Activated CD8-positive, alpha-beta memory T cell treated with anti-CD3 and anti-CD28 coated beads for 36 hours (primary cell): ENCODE measurements at regions not wholly inside any gene's neighbourhood (a gene's known extent, or its start where the extent isn't known, plus 50 kb on each side); places are given as distances from the start of the nearest gene placed in this dataset.
"Not testable (repeated sequence)": the region's sequence is repeated elsewhere in the genome, so short reads cannot be mapped to it uniquely, and the experiment has no call there.

Experiments
- CTCF ChIA-PET: fragments of 350-600 bp; sonication (Branson Sonifier 250); formaldehyde crosslinking; loops from one replicate; lab custom pipeline; 2021; ENCODE audit warnings: antibody characterized with exemption; lab: Charles Lee
- POLR2A ChIA-PET: fragments of 350-600 bp; sonication (Branson Sonifier 250); formaldehyde crosslinking; loops from one replicate; lab custom pipeline; 2021; ENCODE audit warnings: antibody characterized with exemption; lab: Charles Lee

- POLR2A ChIA-PET = no interaction called here
- CTCF ChIA-PET = no interaction called here
These were observed 206.7 kb downstream of the ZNF621 start for GRCh38 chr3:40731445-40731844.

DNA sequence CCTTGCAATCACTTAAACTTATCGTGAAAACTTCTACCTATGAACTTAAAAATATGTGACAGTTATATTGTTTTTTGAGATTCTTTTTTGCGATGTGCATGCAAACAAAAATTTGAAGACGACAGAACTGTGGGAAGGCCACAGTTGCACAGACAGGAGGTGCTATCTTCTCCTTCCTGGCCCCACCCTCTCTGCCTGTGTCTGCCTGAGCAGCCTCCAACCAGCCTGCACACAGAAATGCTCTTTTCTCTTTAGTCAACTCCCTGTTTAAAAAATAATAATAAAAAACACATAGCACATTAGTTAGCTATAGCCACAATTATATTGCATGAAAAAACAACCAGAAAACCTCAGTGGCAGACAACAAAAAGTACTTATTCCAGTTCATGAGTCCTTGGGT is 212.2 kb downstream of the ZNF621 start:
- POLR2A ChIA-PET = no interaction called here
- CTCF ChIA-PET = no interaction called here

DNA sequence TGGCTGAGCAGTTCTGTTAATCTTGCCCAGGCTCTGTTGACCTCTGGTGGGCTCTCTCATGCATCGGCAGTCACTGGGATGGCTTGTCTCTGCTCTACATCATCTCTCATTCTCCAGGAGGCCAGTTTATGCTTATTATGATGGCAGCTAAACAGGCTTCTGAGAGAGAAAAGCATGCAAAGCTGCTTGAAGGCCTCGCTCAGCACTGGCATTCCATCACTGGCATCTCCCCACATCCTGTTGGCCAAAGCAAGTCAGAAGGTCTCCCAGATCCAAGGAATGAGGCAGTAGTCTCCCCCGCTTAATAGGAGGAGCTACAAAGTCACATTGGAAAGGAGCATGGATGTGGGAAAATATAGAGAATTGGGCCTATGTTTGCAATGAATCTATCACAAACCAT is 212.6 kb downstream of the ZNF621 start:
- CTCF ChIA-PET = no interaction called here
- POLR2A ChIA-PET = no interaction called here

DNA sequence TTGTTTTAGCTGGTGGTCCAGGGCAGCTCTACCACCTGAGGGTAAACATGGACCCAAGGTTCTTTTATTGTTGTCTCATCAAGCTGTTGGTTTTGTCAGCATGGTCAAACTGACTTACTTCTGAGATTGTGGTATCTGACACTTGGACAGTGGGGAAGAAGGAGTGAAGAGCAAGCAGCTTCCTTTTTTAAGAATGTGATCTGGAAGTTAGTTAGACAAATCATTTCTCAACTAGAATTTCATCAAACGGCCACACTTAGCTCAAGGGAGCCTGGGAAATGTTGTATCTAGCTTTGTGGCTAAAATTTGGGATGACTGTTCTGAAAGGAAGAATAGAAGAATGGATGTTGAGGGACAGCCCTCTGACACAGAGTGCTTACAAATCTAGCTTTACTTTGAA is 215.2 kb downstream of the ZNF621 start:
- CTCF ChIA-PET = no interaction called here

GRCh38 chr3:40741729-40742128 is 217.0 kb downstream of the ZNF621 start:
- ChIA-PET CTCF (no interaction called here), POLR2A (no interaction called here)

More for the DNA sequence above, 215.2 kb downstream of the ZNF621 start:
- POLR2A ChIA-PET = no interaction called here

DNA sequence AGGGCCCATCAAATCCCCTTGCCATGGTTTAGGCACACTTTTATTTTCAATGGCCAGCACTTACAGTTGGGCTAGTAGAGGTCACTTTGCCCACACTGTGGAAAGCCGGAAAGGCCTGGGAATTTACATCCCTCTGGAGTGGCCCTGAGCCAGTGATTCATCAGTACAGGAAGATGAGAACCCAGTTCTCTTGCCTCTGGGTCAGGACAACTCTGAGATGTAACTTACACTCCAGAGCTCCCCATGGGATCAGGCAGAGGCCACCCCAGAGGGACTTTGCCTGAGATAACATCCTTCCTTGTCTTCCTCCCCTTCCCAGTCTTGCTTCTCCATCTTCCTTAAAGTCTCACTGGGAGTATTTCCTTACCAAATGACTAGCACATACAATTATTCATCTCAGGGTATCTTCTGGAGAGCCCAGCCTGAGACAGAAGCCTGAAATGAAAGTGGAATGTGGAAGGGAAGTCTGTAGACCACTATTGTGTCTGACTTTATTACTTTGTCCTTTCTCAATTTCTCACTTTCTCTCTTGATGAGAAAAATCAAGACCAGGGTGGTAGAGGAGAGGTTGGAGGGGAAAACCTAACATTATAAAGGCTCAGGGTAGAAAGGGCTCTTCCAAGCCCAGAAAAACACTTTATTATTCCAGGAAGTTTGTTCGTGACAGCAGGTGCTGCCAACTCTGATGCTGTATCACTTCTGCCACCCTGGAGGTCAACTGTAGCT is 220.8 kb downstream of the ZNF621 start:
- POLR2A ChIA-PET = no interaction called here
- CTCF ChIA-PET = interaction anchor here (1.2 kb wide), 1 partner anchor 26 kb away, joined by 3 read pairs; no protein-coding TSS in a partner anchor

DNA sequence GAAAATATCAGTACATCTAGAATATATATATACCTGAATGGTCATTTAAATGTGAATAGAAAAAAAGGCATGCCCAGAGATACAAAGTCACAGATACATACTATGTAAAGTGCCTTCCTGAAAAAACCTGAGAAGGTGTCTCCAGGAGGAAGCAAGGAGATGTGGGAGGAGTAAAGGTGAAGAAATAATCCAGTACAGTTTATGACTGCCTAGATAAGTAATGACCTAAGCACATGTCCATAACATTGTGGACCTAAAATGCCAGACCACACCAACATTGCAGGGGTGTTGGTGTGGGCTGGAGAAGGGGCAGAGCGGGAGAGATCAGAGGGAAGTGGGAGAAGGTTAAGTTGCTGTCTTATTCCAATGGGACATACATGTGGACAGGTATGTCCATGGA is 226.9 kb downstream of the ZNF621 start:
- POLR2A ChIA-PET = no interaction called here
- CTCF ChIA-PET = no interaction called here

- ChIA-PET CTCF (no interaction called here), POLR2A (no interaction called here)
These were observed 227.7 kb downstream of the ZNF621 start for GRCh38 chr3:40752492-40752891.

DNA sequence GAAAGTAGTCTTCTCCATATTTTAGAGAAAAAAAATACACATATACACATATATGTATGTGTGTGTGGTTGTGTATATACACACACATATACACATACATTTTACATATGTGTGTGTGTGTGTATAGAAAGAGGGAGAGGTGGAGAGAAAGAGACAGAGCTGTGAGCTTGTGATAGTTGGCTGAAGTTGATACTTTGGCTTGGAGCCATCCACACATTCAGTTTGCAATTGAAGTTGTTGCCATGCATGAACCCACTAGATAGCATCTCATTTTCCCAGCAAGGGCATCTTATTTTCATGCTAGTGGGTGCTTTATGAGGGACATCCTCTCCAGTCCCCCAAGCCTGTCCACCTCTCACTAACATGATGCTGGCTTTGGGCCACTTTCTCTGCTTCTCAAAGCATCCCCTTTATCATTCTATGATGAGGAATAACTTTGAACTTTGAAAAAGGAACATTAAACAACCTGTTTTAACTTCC is 228.6 kb downstream of the ZNF621 start:
- CTCF ChIA-PET = no interaction called here
- POLR2A ChIA-PET = no interaction called here

GRCh38 chr3:40753951-40754350 is 229.2 kb downstream of the ZNF621 start:
- CTCF ChIA-PET = no interaction called here
- POLR2A ChIA-PET = no interaction called here

- ChIA-PET POLR2A (no interaction called here), CTCF (no interaction called here)
These were observed 230.2 kb downstream of the ZNF621 start for GRCh38 chr3:40754994-40755393.

GRCh38 chr3:40756500-40756899 is 231.7 kb downstream of the ZNF621 start:
- CTCF ChIA-PET = no interaction called here
- POLR2A ChIA-PET = no interaction called here

- CTCF ChIA-PET, POLR2A ChIA-PET: not testable (repeated sequence)
These were observed 238.0 kb downstream of the ZNF621 start for GRCh38 chr3:40762771-40763170.

- POLR2A ChIA-PET = no interaction called here
- CTCF ChIA-PET = no interaction called here
These were observed 239.0 kb downstream of the ZNF621 start for GRCh38 chr3:40763807-40764206.

DNA sequence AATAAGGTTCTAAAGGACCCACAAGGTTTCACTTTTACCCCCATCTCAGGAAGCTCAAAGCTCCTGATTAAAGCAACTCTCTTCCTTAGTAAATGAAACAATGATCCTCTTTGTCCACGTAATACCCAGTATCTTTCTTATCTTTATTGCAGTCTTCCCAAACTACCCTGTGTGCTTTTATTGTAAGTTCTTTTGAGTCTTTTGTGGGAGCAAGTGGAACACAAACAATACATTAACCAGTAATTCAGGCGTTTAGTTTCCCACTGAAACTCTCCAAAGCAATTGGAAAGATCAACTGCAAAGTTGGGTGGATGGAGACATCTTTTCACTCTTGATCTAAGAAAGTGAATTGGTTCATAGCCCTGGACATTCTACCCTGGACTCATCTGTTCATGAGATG is 240.0 kb downstream of the ZNF621 start:
- POLR2A ChIA-PET = no interaction called here
- CTCF ChIA-PET = no interaction called here

DNA sequence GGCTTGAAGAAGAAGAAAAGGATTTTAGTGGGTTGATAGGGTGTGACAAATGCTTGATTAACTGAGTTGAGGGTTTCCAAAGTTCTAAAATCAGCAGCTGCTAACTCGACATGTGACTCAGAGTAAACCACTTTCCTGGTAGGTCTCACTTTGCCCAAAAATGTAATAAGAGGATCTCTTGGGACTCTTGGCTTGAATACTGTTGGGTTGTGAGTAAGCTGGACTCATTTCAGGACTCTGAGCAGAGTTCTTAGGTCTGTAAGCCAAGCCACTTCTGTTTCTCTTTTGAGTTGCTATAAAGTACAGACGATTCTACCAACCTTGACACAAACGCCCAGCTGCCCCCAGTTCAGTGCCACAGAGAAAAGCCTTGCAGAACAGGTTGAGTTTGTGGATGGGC is 241.1 kb downstream of the ZNF621 start:
- POLR2A ChIA-PET = no interaction called here
- CTCF ChIA-PET = no interaction called here

DNA sequence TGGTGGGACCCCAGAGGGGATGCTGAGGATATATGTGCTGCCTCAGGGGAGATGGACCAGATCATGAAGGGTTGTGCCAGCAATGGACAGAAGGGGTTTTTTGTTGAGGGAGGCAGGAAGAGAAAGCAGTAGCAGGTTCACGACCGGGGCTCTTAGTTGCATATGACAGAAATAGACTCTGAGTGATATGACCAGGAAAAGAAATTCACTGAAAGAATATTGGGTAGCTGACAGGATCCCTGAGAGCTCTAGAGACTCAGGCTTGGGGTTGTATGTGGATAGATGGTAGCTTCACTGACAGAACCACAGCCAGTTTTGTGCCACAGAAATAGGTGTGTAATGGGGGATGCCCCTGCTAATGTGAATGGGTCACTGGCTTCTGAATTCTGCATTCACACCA is 241.6 kb downstream of the ZNF621 start:
- ChIA-PET POLR2A (no interaction called here), CTCF (no interaction called here)

DNA sequence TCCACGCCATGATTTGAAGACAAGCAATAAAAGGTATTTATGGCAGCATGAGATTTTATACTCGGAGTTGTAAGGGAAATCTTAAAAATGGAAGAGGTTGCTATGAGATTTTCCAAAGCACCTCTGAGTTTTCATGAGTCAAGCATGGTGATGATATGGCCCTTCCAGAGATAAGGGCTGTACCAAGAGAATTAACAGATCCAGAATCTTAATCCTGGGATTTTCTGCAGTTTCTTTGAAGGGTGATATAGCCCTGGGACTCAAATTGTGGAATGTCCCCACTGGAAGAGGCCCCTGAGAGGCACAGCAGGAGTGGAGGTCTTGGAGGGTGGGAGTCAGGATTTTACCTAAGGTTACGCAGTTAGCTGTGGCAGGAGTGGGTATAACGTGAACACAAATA is 243.3 kb downstream of the ZNF621 start:
- CTCF ChIA-PET = no interaction called here

GRCh38 chr3:40768536-40768935 is 243.8 kb downstream of the ZNF621 start:
- POLR2A ChIA-PET = no interaction called here
- CTCF ChIA-PET = no interaction called here

More for the DNA sequence above, 243.3 kb downstream of the ZNF621 start:
- POLR2A ChIA-PET = no interaction called here

- POLR2A ChIA-PET = no interaction called here
These were observed 245.3 kb downstream of the ZNF621 start for GRCh38 chr3:40770061-40770460.

GRCh38 chr3:40771112-40771511 is 246.4 kb downstream of the ZNF621 start:
- CTCF ChIA-PET = no interaction called here
- POLR2A ChIA-PET = no interaction called here

More at GRCh38 chr3:40770061-40770460, 245.3 kb downstream of the ZNF621 start:
- CTCF ChIA-PET = no interaction called here

DNA sequence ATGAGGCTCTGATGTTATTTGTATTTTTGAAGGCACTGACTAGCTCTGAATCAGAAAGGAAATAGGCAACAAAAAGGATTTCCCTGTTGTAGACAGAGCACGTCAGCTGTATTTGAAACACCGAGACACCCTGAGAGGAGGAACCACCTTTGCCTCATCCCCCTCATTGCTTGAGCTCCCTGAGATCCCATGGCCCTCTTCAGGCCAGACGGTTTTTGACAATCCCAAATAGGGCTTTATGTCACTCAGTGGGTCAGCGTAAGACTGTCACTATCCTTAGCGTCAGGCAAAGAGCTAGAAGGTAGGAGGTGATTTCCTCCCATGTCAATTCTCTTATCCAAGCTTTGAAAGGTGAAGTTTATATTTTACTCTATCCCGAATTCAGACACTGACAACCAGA is 254.3 kb downstream of the ZNF621 start:
- POLR2A ChIA-PET = no interaction called here
- CTCF ChIA-PET = no interaction called here
